HG03139 (cell line): ENCODE measurements at regions not wholly inside any gene's neighbourhood (a gene's known extent, or its start where the extent isn't known, plus 50 kb on each side); places are given as distances from the start of the nearest gene placed in this dataset.
"Not testable (repeated sequence)": the region's sequence is repeated elsewhere in the genome, so short reads cannot be mapped to it uniquely, and the experiment has no call there.

ENCODE experiments used
- ATAC-seq: cut with Tn5 transposase; IDR thresholded peaks from one replicate; pipeline ENCODE4 v1.9.1; 2021; ENCODE audit not compliant: unreplicated experiment

DNA sequence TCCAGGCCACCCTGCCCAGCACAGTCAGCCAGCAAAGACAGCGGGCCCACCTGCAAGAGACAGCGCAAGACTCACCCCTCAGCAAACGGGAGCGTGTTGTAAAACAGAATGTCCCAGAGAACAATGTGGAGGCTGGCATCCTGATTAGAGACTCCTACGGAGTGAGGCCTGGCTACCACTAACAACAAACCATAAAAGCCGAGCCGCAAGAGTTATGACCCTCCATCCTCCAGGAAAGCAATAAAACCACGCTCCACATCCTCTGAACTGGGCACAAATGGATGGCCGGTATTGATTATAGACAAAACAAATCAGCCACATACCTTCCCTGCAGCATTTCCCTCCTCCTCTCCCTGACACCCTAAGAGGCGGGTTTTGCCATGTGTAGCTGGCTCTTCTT, 75.8 kb upstream of the LIPC start:
- no peak for ATAC-seq

DNA sequence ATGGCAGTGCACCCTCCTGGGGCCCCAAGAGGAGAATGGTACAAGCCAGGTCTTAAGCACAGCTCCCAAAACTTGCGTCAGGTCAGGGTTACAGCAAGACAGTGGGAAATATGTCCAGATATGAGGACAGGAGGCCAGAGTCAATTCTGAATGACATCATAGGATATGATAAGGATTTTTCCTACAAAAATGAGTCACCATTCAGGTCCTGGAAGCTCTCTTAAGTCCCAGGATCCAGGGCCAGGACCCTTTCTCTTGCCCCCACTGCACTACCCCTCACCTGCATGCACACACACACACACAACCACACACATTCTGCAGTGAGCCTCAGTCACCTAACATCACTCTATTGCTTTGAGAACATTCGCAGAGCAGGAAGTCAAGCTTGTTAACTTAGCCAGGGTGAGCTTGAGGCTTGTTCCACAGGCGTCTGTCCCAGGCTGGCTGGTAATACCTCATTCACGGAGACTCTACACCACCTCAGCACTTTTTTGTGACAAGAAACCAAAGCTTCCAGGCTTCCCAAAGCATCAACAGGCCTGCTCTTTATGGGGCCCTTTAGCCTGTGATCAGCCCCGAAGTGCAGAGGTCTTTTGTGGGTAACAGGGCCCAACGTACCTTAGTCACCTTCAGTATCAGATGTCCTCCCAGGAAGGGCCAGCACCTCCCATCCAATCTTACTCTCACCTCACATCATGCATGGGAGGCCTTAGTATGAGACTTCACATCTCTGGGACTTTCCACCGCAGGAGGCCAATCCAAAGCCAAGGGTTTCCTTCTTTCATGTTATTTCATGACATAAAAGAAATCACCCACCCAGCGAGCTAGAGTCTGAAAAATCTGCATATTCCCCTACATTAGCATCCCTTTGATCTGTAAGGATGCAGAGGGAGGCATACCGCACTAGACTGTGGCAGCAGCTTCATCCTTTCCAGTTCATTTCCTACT, 74.0 kb upstream of the LIPC start:
- no peak for ATAC-seq

DNA sequence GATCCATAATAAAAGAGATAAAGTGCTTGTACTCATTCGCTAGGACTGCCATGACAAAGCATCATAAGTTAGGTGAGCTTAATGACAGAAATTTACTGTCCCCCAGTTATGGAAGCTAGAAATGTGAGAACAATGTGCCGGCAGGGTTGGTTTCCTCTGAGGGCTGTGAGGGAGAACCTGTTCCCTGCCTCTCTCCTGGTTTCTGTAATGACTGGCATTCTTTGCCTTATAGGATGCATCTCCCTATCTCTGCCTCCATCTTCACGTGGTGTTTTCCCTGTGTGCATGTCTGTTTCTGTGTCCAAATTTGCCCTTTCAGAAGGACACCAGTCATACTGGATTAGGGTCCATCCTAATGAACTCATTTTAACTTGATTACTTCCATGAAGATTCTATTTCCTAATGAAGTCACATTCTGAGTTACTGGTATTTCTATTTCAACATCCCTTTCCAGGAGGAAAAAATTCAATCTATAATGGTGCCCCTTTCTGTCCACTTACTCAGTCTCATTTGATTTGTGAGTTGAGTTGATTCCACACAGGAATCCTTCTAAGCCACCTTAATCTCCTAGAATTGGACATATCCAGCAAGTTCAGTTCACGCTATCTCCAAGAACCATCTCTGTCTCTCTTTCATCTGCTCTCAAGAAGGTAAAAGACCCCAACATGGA, 71.2 kb upstream of the LIPC start:
- no peak for ATAC-seq

DNA sequence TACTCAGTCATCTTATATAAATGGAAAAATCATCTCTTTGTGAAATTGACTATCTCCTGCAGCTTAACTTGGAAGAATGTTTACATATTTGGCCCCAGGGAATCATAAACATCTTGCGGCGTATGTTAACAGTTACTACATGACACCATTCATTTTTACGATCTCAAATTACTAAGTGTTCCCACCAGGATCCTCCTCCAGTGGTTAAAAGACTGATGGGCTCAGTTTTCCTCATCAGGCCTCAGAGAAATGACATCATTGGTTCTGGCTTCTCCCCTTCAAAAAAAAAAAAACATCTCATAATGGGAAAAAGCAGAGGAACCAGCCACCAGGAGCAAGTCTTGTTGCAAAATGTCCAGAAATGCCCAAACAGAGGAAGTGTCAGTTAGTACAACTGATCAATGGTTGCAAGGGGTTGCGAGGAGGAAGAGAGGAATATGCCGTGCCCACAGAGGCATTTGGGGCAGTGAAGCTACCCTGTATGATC, 70.5 kb upstream of the LIPC start:
- ATAC-seq: no peak

DNA sequence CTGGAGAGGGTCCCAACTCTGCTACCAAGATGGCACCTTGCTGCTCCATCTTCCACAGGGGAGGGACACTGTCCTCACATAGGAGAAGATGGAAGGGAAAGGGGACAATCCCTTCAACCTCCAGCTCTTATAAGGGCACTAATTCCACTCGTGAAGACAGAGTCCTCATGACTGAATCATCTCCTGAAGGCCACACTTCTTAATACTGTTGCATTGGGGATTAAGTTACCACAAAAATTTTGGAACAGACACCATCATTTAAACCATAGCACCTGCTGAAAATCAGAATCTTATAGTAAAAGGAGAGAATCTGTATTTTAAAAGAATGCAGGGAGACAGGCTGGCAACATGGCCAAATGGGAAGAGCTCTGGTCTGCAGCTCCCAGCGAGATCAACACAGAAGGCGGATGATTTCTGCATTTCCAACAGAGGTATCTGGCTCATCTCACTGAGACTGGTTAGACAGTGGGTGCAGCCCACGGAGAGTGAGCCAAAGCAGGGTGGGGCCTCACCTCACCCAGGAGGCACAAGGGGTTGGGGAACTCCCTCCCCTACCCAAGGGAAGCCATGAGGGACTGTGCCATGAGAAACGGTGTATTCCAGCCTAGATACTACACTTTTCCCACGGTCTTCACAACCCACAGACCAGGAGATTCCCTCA, 69.4 kb upstream of the LIPC start:
- no peak for ATAC-seq

DNA sequence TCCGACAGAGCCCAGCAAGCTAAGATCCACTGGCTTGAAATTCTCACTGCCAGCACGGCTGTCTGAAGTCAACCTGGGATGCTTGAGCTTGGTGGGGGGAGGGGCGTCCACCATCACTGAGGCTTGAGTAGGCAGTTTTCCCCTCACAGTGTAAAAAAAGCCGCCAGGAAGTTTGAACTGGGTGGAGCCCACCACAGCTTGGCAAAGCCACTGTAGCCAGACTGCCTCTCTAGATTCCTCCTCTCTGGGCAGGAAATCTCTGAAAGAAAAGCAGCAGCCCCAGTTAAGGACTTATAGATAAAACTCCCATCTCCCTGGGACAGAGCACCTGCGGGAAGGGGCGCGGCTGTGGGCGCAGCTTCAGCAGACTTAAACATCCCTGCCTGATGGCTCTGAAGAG, 68.7 kb upstream of the LIPC start:
- not testable (repeated sequence) for ATAC-seq

DNA sequence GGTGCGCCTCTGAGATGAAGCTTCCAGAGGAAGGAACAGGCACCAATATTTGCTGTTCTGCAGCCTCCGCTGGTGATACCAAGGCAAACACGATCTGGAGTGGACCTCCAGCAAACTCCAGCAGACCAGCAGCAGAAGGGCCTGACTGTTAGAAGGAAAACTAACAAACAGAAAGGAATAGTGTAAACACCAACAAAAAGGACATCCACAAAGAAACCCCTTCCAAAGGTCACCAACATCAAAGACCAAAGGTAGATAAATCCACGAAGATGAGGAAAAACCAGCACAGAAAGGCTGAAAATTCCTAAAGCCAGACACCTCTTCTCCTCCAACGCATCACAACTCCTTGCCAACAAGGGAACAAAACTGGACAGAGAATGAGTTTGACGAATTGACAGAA, 68.1 kb upstream of the LIPC start:
- not testable (repeated sequence) for ATAC-seq

DNA sequence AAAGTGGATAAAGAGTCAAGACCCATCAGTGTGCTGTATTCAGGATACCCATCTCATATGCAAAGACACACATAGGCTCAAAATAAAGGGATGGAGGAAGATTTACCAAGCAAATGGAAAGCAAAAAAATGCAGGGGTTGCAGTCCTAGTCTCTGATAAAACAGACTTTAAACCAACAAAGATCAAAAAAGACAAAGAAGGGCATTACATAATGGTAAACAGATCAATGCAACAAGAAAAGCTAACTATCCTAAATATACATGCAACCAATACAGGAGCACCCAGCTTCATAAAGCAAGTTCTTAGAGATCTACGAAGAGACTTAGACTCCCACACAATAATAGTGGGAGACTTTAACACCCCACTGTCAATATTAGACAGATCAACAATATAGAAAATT, 66.7 kb upstream of the LIPC start:
- ATAC-seq: not testable (repeated sequence)

DNA sequence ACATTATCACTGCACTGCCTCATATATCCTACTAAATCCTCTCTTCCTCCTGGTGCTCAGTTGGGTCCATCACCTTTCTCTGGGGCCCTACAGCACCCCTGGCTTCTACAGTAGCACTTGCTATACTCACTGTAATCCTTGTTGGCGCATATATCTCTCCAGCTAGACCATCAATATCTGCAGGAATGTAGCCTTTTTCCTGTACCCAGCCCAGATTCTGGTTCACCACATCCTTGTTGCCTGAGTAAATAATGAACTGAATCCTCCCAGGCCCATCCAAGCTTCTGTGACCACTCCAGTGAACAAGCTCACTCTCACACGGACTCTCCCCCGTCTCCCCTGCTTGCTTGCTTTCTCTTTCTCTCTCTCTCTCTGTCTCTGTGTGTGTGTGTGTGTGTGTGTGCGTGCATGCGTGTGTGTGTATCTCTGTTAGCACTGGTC, 62.5 kb upstream of the LIPC start:
- ATAC-seq: no peak

DNA sequence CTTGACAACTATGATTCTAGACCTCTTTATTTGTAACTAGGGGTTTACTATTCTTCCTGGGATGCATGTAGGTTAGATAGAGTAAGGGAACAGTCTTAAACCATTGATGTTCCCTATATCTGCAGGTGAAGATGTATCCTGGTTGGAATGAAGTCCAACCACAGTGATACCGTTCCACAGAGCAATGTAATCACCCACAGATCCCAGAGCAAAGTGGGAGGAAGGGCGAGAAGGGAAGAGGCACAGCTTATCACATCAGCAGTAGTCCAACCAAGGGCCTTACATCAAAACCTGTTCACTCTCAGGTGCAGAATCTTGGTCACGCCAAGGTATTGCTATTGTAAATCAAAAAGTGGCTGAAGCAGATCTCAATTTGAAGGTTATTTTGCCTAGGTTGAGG, 61.8 kb upstream of the LIPC start:
- no peak for ATAC-seq

DNA sequence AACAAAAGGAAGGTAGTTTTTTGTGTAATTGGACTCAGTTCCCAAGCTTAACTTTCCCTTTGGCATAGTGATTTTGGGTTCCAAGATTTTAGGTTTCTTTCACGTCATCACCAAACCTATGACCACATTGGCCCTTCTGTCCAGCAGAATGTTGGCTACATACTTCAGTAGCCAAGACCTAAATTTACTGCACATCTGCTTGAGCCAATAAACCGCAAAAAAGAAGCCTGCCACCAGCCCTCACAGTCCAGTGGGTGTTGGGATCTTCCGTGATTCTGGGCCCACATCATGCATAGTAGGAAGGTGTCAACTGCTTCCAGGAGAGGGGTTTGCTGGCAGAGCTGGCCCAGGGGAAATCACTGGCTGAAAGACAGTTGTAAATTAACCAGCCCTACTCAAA, 57.6 kb upstream of the LIPC start:
- ATAC-seq: no peak

DNA sequence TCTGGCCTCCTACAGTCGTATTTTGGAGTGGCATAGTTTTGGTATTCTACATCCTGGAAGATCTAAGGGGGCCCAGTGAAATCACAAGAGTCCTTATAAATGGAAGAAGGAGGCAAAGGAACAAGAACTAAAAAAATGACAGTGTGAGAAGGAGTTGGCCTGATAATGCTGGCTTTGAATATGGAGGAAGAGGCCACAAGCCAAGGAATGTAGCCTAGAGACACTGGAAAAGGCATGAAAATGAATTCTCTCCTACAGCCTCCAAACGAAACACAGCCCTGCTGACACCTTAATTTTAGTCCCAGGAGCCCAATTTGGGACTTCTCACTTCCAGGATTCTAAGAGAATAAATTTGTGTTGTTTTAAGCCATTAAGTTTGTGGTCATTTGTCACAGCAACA, 54.6 kb upstream of the LIPC start:
- no peak for ATAC-seq

DNA sequence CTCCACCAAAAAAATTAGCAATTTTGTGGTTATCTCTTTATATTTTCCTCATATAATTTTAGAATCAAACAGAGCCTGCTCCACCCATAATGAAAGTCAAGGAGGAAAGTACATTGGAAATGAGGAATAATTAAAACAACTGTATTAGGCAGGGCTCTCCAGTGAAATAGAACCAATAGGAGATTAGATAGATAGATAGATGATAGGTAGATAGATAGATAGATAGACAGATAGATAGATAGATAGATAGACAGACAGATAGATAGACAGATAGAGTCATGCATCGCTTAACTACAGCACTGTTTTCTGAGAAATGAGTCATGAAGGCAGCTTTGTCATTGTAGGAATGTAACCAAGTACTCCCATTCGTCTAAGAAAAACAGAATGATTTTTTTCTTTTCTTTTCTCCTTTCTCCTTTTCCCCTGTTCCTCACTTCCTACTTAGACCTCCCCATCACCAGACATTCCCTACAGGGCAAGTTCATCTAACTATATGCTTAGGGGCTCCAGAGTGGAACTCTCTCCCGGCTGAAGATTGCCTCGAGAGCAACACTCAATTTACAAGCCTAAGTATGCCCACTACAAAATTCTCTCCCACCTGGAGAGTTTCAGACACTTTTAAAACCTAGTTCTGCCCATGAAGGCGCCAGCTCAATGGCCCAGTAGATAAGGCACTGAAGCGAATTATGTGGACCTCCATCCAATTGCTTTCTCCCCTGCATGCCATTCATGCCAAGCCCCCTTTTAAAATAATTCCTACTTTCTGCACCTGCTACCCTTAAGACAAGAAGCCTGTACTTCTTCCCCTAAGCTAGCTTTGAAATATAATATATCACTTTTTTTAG, 53.3 kb upstream of the LIPC start:
- no peak for ATAC-seq

DNA sequence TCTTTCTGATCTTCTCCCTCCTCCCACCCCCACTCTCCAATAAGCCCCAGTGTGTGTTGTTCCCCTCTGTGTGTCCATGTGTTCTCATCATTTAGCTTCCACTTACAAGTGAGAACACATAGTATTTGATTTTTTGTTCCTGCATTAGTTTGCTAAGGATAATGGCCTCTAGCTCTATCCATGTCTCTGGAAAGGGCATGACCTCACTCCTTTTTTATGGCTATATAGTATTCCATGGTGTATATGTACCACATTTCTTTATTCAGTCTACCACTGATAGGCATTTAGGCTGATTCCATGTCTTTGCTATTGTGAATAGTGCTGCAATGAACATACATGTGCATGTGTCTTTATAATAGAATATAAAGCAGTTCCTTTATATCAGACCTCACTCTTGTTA, 52.3 kb upstream of the LIPC start:
- ATAC-seq: not testable (repeated sequence)

DNA sequence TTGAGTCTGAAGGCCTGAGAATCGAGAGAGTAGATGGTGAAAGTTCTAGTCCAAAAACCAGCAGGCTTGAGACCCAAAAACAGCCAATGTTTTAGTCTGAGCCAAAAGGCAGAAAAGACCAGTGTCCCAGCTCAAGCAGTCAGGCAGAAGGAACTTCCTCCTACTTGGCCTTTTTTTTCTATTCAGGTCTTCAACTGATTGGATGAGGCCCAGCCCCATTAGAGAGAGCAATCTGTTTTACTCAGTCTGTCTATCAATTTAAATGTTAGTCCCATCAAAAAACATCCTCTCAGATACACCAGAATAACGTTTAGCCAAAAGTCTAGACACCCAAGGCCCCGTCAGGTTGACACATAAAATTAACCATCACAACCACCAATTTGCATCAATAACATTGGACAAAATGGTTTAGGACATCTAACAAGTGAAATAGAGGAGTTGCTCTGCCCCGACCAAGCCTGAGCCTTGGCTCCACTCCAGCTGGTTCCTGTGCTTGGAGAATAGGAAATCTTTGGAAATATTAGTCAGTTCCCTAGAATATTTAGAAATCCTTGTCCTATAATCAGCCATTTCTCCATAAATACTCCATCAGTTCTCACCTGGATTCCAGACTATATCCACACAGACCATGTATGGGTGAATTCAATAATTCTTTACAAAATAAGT, 51.4 kb upstream of the LIPC start:
- ATAC-seq: no peak

DNA sequence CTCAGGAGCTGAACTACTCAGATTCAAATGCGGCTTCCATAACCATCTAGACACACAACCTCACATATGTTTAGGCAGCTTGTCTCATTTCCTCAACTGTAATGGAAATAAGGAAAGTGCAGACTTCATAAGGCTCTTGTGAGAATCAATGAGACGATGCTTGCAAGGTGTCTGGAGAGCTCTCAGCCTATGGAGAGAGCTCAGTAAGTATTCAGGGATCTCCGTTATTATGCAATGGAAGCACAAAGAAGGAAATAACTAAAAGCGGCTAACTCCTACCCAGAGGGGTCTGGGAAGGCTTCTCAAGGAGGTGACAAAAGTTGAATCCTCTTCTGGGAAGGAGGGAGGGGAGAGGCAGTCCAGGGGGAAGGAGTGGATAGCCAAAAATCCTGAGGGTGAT, 50.1 kb upstream of the LIPC start:
- ATAC-seq: no peak
